HG03442 (cell line): ENCODE measurements at regions not wholly inside any gene's neighbourhood (a gene's known extent, or its start where the extent isn't known, plus 50 kb on each side); places are given as distances from the start of the nearest gene placed in this dataset.
"Not testable (repeated sequence)": the region's sequence is repeated elsewhere in the genome, so short reads cannot be mapped to it uniquely, and the experiment has no call there.

Experiments
- ATAC-seq: cut with Tn5 transposase; IDR thresholded peaks from one replicate; pipeline ENCODE4 v1.9.1; 2021; ENCODE audit warnings: mild to moderate bottlenecking, moderate library complexity; ENCODE audit not compliant: unreplicated experiment

DNA sequence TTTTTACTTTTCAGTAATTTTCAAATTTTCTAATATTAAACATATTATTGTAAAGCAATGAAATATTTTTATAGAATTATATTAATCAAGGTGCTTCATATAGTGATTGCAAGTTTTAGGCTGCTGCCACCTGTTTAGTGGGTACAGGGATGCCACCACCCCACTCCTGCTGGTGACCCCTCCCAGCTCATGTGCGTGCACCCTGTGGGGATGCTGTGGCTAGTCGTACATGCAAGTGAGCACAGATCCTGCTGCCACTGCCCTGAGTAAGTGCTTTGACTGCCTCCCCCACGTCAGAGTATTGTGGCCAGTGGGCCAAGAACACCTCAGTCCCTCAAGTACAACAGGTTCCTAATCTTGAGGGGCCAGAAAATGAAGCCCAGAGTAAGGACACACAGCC lies 320.1 kb upstream of the DDI1 start:
- no peak for ATAC-seq

- no peak for ATAC-seq
These were observed 309.2 kb upstream of the DDI1 start for GRCh38 chr11:103727262-103727661.

DNA sequence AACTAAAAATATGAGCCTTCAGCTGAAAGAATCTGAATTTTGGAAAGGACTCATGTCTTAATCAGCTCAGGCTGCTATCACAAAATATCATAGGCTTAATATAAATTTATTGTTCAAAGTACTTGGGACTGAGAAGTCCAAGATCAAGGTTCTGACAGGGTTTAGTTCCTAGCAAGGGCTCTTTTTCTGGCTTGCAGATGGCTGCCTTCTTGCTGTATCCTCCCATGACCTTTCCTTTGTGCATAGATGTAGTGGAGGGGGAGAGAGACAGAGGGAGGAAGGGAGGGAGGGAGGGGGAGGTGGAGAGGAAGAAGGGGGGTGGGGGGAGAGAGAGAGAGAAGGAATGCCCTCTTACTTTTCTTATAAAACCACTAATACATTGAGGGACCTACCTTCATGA lies 306.8 kb upstream of the DDI1 start:
- no peak for ATAC-seq

GRCh38 chr11:103730131-103730940 lies 306.1 kb upstream of the DDI1 start:
- ATAC-seq, result no peak

GRCh38 chr11:103731670-103732069 lies 304.8 kb upstream of the DDI1 start:
- no peak for ATAC-seq

- ATAC-seq, result no peak
These were observed 302.6 kb upstream of the DDI1 start for GRCh38 chr11:103733889-103734288.

DNA sequence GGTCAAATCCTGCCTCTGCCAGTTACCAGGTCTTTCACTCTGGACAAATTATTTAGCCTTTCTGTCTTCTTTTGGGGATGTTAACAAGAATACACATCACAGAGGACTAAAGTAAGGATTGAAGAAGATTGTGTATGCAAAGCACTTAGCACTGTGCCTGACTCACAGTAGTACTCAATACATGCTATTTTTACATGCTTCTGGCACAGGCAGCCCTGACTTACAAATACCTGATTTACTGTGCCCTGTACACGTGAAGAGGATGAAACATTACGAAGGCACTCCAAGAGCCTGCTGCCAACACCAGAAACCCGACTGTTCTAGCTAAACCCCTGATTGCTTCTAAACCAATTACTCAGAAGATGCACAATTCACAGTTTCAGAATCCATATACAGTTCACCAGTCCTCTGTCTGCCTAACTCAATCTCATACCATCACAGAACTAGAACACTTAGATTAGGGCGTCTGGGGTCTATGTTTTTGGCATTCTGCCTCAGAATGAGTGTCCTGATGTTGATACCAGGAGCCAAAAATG lies 300.9 kb upstream of the DDI1 start:
- ATAC-seq, result no peak

DNA sequence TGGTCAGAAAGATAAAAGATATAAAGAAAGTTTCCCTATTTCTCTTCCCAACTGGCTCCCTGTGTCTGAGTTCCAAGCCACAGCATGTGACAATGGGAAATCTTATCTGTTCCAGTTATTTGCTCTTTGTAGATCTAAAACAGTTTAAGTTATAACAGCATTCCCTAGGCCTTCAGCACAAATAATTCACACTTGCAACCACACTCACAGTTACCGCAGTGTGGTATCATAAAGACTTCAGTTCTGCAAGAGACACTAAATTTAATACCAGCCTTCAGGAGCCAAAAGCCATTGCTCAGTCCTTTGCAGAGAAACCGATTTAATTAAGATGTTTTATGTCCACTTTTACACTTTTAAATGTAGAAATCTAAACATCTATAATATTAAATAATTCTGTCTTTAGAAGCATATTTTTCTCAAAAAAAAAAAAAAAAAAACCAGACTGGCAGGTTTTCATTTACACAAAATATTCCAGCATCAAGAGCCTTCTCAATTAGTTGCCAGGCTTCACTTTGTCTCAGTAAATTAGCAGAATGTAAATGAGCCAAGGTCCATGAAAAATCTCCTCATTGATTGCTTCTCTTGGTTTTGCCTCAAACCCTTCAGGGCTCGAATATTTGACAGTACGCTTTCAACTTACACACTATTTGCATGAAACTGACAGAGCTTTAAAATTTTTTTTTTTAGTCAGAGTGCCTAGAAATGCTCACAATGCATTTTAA lies 300.0 kb upstream of the DDI1 start:
- ATAC-seq, result no peak

DNA sequence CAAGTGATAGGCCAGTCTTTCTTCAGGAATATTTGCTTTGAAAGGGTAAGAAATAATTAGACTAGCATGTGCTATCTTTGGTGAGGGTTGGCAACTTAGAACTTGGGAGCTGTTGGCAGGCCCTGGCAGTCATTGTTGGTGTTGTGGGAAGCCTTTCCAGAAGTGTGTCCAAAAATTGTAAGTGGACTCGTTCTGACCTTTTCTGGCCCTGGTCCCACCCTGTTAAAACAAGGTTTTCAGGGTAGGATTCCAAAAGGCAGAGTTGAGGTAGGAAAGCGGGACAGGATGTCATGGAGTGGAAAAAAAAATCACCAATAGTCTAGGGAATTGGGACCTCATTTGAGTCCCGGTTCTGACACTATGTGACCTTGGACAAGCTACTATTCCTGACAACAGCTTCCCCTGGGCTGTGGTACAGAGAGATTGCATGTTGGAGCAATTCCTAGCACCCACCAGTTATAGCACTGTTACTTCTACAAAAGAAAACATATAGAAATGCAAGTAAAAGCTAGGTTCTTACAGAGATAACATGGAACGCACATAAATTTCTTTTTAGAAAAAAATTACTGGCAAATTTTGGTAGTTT lies 299.3 kb upstream of the DDI1 start:
- no peak for ATAC-seq

- no peak for ATAC-seq
These were observed 298.7 kb upstream of the DDI1 start for GRCh38 chr11:103737747-103738146.

DNA sequence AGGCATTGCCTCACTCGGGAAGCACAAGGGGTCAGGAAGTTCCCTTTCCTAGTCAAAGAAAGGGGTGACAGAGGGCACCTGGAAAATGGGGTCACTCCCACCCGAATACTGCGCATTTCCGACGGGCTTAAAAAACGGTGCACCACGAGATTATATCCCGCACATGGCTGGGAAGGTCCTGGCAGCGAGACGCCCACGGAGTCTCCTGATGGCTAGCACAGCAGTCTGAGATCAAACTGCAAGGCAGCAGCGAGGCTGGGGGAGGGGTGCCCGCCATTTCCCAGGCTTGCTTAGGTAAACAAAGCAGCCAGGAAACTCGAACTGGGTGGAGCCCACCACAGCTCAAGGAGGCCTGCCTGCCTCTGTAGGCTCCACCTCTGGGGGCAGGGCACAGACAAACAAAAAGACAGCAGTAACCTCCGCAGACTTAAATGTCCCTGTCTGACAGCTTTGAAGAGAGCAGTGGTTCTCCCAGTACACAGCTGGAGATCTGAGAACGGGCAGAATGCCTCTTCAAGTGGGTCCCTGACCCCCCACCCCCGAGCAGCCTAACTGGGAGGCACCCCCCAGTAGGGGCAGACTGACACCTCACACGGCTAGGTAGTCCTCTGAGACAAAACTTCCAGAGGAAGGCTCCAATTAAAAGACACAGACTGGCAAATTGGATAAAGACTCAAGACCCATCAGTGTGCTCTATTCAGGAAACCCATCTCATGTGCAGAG lies 297.2 kb upstream of the DDI1 start:
- not testable (repeated sequence) for ATAC-seq

GRCh38 chr11:103744496-103745153 lies 291.8 kb upstream of the DDI1 start:
- ATAC-seq, result no peak

DNA sequence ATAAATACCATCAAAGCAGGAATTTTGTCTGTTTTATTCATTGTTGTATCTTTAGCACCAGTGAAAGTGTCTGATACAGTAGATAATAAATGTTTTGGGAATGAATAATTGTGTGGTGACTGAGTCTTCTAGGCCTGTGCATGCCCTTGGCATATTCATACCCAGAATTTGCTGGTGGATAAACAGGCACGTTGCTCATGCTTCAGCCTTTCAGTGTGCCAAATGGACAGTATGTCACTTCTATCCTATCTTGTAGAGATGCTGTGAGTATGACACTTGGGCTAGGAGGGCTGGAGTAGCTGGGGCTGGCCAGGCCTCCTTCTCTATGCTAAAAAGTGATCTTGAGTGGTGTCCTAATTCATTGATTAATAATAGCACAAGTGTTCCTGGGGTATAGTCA lies 287.3 kb upstream of the DDI1 start:
- no peak for ATAC-seq

- no peak for ATAC-seq
These were observed 267.6 kb upstream of the DDI1 start for GRCh38 chr11:103768816-103769215.

DNA sequence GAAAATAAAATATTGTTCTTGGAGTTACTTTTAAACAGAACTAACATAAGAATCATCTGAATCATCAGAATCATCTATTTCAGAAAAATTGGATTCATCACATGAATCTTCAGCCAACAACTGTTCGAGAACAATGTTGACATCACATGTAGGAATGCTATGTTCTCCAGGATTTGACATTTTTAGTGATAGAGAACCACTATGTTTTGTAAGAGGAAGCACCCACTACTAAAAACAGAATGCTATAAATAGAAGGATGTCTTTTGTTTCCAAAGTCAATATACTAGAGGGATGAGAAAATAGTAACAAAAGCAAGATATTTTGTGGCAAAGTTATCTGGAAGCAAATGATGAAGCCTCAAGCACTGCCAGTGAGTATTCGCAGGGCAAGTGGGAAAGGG lies 263.4 kb upstream of the DDI1 start:
- ATAC-seq, result no peak

GRCh38 chr11:103773537-103773936 lies 262.9 kb upstream of the DDI1 start:
- no peak for ATAC-seq

GRCh38 chr11:103779054-103779453 lies 257.4 kb upstream of the DDI1 start:
- ATAC-seq, result no peak

GRCh38 chr11:103789952-103790351 lies 246.5 kb upstream of the DDI1 start:
- ATAC-seq, result no peak

- ATAC-seq, result no peak
These were observed 243.4 kb upstream of the DDI1 start for GRCh38 chr11:103792981-103793468.

- ATAC-seq, result no peak
These were observed 242.2 kb upstream of the DDI1 start for GRCh38 chr11:103794262-103794661.
